ENCODE measurements at regions not wholly inside any gene's neighbourhood (a gene's known extent, or its start where the extent isn't known, plus 50 kb on each side); places are given as distances from the start of the nearest gene placed in this dataset.

DNA sequence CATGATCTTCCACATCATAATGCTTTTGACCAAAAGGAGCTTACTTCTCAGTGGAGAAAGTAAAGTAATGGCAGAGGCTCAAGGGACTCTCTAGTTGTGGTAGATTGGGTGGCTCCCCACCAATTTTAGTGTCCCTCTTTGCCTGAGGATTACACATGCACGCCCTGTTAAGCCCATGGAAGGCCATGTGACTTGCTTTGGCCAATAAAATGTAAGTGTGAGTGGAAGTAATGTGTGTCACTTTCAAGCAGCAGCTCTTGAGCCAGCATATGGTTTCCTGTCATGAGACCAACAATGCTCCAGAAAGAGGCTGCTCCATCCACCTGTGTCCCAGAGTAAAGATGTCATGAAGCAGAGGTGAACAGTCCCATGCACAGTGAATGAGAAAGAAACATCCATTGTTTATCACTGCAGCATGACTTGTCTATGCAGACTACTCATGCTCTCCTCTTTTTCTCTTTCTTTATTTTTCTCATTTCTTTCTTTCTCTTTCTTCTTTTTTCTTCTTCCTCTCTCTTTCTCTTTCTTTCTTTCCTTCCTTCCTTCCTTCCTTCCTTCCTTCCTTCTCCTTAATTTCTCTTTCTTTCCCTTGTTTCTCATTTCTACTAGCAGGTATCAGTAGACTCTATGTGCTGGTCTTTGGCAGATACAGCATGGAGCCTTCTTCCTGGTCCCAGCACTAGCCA lies 57.3 kb upstream of the EGFLAM start:
- TF ChIP-seq, protein P1, sequence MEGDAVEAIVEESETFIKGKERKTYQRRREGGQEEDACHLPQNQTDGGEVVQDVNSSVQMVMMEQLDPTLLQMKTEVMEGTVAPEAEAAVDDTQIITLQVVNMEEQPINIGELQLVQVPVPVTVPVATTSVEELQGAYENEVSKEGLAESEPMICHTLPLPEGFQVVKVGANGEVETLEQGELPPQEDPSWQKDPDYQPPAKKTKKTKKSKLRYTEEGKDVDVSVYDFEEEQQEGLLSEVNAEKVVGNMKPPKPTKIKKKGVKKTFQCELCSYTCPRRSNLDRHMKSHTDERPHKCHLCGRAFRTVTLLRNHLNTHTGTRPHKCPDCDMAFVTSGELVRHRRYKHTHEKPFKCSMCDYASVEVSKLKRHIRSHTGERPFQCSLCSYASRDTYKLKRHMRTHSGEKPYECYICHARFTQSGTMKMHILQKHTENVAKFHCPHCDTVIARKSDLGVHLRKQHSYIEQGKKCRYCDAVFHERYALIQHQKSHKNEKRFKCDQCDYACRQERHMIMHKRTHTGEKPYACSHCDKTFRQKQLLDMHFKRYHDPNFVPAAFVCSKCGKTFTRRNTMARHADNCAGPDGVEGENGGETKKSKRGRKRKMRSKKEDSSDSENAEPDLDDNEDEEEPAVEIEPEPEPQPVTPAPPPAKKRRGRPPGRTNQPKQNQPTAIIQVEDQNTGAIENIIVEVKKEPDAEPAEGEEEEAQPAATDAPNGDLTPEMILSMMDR (IDR thresholded peaks at IDR 0.05), result no peak
- TF ChIP-seq POLR2AphosphoS5 (IDR thresholded peaks at IDR 0.05) (no peak), POLR2A (IDR thresholded peaks at IDR 0.05) (no peak)
